ENCODE measurements at regions not wholly inside any gene's neighbourhood (a gene's known extent, or its start where the extent isn't known, plus 50 kb on each side); places are given as distances from the start of the nearest gene placed in this dataset.

DNA sequence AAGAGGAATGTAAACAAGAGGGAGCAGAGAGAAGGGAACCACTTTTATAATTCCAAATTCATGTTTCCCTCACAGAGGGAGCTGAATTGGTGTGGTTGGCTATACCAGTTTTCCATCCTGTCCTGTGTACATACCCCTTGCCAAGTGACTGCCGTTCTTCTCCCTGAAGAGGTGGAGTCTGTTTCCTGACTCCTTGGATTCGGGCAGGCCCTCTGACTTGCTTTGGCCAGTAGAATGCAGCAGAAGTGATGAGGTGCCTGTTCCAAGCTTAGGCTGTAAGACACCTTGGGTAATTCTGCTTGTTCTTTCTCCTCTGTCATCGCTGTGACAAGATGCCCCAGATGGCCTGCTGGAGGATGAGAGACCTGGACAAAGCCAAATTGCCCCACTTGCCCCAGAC is 124.7 kb downstream of the UCHL1 start:
- FAIRE-seq, result no peak

DNA sequence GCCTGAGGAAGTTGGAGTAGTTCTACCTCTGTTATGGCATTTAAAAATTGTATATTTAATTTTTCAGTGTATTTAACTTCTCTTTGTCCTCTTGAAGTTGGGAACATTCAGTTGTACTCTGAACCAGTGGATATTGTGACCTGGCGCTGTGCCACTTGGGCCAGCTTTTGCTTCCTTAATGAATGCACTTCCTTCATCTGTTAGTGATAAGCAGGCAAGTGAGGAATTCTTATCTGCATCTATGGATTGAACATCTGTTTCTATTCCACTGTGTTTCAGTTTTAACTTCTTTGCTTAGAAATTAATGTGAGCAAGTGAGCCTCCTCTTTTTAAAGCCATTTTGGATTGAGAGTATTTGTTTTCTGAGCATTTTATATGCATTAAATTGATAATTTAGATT is 128.3 kb downstream of the UCHL1 start:
- no peak for DNase-seq (ENCODE audit: insufficient read length, low spot score)
- FAIRE-seq, result no peak

More for the DNA sequence above, 124.7 kb downstream of the UCHL1 start:
- no peak for DNase-seq (ENCODE audit: insufficient read length, low spot score)

DNA sequence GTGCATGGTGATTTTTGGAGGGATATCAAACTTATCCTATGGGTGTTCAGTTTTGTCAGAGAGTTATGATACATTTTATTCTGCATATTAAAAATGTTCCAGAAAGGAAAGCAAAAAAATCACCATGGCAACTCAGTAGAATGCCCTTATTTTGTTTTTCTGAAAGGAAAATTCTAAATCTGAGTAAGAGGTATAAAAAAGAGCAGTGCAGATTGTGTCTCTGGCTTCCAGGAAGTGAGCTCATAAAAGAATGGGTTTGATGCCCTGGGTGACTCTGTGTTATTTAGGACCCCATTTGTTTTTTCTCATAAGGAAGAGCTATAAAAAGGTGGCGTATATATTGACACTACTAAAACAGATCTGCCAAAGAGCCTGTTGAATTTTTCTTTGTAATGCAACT is 128.8 kb downstream of the UCHL1 start:
- FAIRE-seq, result no peak
- no peak for DNase-seq (ENCODE audit: insufficient read length, low spot score)

GRCh38 chr4:41388080-41388479 is 131.4 kb downstream of the UCHL1 start:
- FAIRE-seq, result no peak
- DNase-seq (ENCODE audit: insufficient read length, low spot score), result no peak

GRCh38 chr4:41389356-41389755 is 132.6 kb downstream of the UCHL1 start:
- DNase-seq (ENCODE audit: insufficient read length, low spot score) (no peak), FAIRE-seq (peak; percentile 38)

GRCh38 chr4:41390661-41391060 is 133.9 kb downstream of the UCHL1 start:
- no peak for FAIRE-seq

DNA sequence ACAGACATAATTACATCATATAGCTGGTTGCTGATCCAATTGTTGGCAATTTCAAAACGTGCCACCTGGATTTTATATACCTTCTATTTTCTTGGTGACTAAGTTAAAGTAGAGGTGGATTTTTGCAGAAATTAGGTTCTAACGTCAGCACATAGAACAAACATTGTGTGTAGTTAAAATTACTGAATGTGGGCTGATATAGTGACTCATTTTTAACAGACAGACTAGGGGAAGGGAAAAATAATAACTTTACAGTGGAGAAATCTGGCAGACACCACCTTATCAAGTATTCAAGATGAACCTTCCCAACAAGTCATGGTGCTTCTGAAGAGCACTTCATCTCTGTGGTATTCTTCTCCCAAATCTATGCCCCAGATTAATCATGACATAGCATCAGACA is 134.5 kb downstream of the UCHL1 start:
- DNase-seq (ENCODE audit: insufficient read length, low spot score) (no peak), FAIRE-seq (no peak)

More at GRCh38 chr4:41390661-41391060, 133.9 kb downstream of the UCHL1 start:
- DNase-seq (ENCODE audit: insufficient read length, low spot score), result no peak

GRCh38 chr4:41394481-41394894 is 137.8 kb downstream of the UCHL1 start:
- DNase-seq (ENCODE audit: insufficient read length, low spot score) (no peak), FAIRE-seq (no peak)

GRCh38 chr4:41396214-41396613 is 139.5 kb downstream of the UCHL1 start:
- FAIRE-seq (no peak), DNase-seq (ENCODE audit: insufficient read length, low spot score) (no peak)

DNA sequence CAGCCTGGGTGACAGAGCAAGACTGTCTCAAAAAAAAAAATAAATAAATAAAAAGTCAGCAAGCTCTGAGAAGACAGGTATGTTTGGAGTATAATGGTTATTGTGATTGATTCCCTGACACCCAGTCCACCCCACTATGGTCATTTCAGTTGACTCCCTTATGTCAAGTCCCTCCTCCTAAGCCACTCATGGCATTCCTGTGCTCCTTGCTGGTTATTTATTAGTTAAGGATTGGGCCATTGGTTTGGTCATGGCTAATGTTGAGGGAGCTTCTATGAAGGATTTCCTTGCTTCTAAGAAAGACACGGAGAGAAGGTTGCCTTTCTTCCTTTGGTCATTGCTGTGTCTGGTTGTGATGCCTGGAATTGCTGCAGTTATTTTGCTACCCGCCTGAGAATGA is 140.1 kb downstream of the UCHL1 start:
- DNase-seq (ENCODE audit: insufficient read length, low spot score), result no peak
- FAIRE-seq, result no peak

DNA sequence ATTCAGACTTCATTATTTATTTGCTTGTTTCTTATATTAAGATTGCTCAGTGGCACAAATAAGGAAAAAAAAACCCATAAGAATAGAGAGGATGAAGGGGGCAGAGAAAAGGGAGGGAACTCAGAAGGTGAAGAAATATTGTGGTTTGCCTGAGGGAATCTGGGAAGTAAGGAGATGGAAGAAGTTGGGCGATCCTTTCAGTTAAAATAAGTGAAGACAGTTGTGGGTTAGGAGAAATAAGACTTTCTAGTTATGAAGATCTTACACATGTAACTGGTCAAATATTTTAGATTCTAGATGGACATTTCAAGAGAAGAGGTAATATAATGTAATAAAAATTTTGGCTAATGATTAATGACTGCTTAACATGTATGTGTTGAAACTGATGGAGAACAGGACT is 138.7 kb upstream of the LIMCH1 start:
- no peak for FAIRE-seq

GRCh38 chr4:41400296-41400695 is 137.7 kb upstream of the LIMCH1 start:
- FAIRE-seq (no peak), DNase-seq (ENCODE audit: insufficient read length, low spot score) (no peak)

More for the DNA sequence above, 138.7 kb upstream of the LIMCH1 start:
- DNase-seq (ENCODE audit: insufficient read length, low spot score), result no peak

DNA sequence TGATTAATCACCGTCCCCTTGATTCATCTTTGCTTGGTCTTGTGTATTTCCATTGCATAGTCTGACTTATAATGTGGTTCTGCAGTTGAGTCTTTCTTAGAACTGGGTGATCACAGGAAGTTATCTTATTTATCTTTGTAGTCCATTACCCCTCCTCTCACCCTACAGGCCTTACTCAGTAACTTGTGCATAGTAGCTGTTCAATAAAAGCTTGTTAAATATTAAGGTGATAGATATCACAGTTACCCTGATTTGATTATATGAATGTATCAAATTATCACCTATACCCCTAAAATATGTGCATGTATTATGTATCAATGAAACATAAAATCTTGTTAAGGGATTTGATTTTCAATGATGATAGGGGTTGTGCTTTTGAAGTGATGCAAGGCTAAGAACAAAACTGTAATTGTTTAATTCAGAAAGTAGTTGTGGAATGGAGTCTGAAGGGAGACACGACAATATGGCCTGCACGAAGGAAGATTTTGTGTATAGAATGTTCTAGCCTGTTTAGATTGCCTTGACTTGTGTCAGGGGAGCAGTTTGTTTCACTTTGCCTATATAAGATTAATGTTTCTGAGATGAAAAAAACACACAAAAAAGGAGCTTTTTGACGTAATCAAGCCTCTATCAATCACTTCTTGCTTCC is 132.4 kb upstream of the LIMCH1 start:
- DNase-seq (ENCODE audit: insufficient read length, low spot score), result no peak
- no peak for FAIRE-seq

DNA sequence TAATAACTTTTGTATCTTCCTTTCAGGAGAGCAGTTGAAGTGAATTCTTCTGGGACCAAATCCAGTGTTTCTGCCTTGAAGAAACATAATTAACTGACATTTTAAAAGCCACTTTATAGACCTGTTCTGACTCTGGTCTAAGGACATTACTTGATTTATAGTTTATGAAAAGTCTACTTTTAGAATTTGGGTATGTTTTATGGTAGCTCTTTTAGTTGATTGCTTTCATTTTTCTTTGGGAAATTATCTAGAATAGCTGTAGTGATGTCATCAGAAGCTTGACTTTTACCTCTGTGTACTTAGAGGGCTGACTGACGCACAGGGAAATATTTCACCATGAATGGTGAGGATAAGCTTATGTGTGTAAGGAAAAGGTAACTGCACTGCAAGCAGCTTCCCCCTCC is 131.8 kb upstream of the LIMCH1 start:
- DNase-seq (ENCODE audit: insufficient read length, low spot score) (no peak), FAIRE-seq (no peak)

DNA sequence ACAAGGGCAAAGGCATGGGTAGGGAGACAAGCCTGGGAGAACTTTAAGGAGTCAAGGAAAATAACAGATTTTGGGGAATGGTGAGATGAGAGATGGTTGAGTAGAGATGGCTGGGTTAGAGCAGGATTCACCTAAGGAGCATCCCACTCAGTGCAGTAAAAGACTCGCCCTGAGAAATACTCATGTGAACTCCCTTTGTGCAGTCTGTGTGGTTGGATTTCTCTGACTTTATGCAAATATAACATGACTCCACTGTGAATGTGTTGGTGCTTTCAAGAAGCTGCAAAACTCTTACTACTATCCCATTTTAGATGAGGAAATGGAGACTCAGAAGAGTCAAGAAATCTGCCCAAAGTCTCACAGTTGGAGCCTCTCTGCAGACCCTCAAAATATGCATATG is 129.8 kb upstream of the LIMCH1 start:
- FAIRE-seq, result no peak
- no peak for DNase-seq (ENCODE audit: insufficient read length, low spot score)

GRCh38 chr4:41408859-41409593 is 128.9 kb upstream of the LIMCH1 start:
- DNase-seq (ENCODE audit: insufficient read length, low spot score) (no peak), FAIRE-seq (no peak)

DNA sequence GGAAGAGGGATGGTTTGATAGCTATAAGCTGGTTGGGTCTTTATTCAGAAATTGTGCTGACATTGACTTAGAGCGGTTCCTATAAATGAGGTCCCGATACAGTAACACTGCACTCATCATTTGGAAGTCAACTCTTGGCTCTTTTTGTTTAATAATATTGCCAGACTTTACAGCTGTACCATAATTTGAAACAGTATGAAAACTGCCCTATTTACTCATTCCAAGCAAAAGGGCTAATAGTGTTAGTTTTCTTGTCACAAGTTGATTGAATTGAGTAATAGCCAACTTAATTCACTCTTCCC is 128.4 kb upstream of the LIMCH1 start:
- no peak for FAIRE-seq

GRCh38 chr4:41410049-41410448 is 127.9 kb upstream of the LIMCH1 start:
- FAIRE-seq (no peak), DNase-seq (ENCODE audit: insufficient read length, low spot score) (no peak)

More for the DNA sequence above, 128.4 kb upstream of the LIMCH1 start:
- DNase-seq (ENCODE audit: insufficient read length, low spot score), result no peak

DNA sequence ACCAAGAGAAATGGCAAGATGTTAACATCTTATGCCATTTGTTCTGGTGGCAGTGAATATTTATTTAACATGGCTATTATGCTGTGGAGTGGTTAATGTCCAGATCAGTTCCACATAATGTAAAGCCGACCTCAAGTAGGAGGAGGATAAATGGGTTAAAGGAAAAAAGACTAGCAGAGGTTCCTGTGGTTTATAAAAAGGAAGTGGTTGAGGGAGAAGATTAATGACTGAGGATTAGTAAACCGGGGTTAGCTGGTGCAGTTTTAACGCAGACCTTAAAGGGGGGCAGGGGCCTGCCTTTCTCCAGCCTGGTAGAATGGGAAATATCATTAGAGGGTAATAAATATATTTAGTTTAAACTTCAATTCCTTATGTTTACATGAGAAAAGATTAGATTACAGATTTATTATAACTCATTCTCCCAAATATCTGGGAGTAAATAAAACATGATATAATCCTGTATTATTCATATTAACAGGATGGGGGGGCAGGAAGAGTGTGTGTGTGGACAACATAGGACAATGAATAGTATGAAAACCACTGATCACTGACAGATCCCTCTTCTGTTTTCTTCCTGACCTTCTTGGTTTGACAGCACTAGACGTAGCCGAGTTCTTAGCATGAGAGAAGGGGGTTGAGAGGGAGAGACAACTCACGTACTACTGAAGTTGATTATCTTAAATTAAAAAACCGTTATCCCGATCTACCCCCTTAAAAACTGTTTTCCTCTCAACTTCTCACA is 124.1 kb upstream of the LIMCH1 start:
- peak; percentile 49 for DNase-seq (ENCODE audit: insufficient read length, low spot score)
- FAIRE-seq, result no peak

GRCh38 chr4:41414412-41414779 is 123.6 kb upstream of the LIMCH1 start:
- FAIRE-seq (no peak), DNase-seq (ENCODE audit: insufficient read length, low spot score) (no peak)

DNA sequence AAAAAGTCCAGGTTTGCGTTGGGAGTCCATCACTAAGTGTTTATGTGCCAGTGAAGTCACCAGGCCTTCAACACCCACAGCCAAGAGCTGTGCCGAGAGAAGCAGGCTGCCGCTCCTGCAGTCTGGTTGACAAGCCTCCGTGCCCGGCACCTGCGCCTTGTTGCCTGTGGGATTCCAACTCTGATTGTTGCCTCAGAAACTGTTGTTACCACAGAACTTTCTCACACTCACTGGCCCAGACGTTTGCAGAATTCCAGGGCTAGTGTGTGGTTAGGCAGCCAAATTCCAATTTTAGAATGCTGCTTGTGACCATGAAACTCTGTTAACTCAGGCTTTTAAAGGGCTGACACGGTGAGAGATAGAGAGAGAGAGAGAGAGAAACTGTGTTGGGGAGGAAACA is 119.5 kb upstream of the LIMCH1 start:
- DNase-seq (ENCODE audit: insufficient read length, low spot score), result no peak

DNA sequence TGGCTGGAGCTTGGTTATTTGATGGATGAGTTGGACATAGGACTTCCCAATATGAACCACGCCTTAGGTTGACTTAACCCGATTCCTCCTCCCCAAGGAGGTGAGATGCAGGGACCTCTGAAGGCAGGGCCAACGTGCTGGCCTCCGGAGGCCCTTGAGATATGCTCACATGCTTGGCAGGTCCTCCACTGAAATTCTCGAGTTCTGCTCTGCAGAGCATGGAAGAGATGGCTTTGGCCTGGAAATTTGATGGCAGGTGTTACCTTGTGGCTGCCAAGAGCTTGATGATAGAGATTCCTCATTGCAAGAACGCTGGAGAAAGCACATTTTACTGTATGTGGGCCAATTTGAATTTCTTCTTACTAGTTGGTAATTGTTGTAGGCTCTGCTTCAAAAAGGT is 117.4 kb upstream of the LIMCH1 start:
- peak; percentile 9 for FAIRE-seq
- DNase-seq (ENCODE audit: insufficient read length, low spot score), result no peak

More for the DNA sequence above, 119.5 kb upstream of the LIMCH1 start:
- no peak for FAIRE-seq
